ENCODE measurements at regions not wholly inside any gene's neighbourhood (a gene's known extent, or its start where the extent isn't known, plus 50 kb on each side); places are given as distances from the start of the nearest gene placed in this dataset.

DNA sequence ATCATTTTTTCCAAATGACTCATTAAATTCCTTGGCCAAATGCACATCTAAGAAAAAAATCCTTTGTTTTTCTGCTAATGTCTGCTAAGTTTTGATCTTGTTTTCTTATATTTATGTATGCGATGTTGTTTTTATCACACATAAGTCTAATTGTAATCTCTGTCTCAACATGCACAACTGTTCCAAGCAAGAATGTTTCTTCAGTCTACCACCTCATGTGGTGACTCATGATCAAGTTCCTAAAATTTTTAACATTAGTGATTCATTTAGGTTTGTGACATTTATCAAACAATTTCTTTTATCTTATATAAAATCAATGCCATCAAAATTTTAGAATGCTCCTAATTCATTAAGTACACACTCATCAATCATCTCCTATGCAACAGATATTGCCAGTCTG lies 763.9 kb upstream of the FAM174A start (continued):
- TF ChIP-seq TAF1 (IDR thresholded peaks at IDR 0.05; ENCODE audit: low read depth, low read length) (no peak), SUZ12 (IDR thresholded peaks at IDR 0.05; ENCODE audit: low read length) (no peak), RNF2 (IDR thresholded peaks at IDR 0.05; ENCODE audit: borderline replicate concordance, low read depth, low read length, missing control alignments, poor library complexity, severe bottlenecking) (no peak)

Measured in H1 (cell line).